Fibroblast of pulmonary artery (primary cell): ENCODE measurements at regions not wholly inside any gene's neighbourhood (a gene's known extent, or its start where the extent isn't known, plus 50 kb on each side); places are given as distances from the start of the nearest gene placed in this dataset.
A peak's percentile ranks its signal among the peaks of the same experiment; 100 is the strongest.

Source experiments
- DNase-seq: peaks from one replicate; pipeline ENCODE4 v3.0.0-alpha.2; 2010; ENCODE audit warnings: low read depth
- H3K4me3 ChIP-seq: replicated peaks from 2 replicates; pipeline ENCODE4 v1.5.1; 2011; ENCODE audit warnings: low read depth, mild to moderate bottlenecking, control low read depth, low read length, moderate library complexity
- CTCF ChIP-seq: IDR thresholded peaks from 2 replicates; pipeline ENCODE4 v1.5.1; 2011; ENCODE audit warnings: mild to moderate bottlenecking, control low read depth, low read length, inconsistent platforms; ENCODE audit errors: missing control alignments

DNA sequence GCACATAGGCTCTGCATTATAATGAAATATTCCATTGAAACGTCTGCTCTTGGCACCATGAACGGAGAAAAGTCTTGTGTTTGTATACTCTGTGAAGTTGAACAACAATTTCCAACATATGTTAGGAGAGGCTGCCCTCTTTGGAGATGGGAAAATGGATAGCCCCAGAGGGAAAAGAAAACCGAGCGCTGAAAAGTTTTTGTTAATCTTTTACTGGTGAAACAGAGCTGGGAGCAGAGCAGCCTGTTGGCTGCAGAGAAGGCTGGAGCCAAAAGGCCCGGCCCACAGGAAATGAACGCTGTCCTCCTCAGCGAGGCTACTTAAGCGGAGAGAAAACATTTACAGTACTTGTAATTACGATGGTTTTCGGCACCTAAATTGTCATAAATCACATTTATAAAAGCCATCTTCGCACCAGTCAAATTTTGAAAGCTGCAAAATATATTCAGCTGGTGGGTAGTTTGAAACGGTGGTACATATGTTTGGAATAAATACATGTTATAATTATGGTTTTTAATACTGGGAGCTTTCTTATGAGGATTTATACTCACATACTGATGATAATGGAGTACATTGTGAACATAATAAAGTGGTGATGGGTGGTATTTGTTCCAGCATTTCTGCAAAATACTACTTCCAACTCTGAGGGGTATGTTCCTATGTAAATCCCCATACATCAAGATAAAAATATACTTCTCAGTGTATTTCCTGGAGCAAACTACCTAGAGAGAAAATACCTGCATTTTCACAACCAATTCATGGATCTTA, 129.6 kb upstream of the CNTLN start:
- peak overlapping the region; percentile 33 for H3K4me3 ChIP-seq
- no peak for TF ChIP-seq CTCF
- DNase-seq, result peak; percentile 78

- TF ChIP-seq CTCF, result no peak
- peak; percentile 15 for DNase-seq
- no peak overlapping the region for H3K4me3 ChIP-seq
Measured at GRCh38 chr9:17004500-17004899, 130.3 kb upstream of the CNTLN start.

DNA sequence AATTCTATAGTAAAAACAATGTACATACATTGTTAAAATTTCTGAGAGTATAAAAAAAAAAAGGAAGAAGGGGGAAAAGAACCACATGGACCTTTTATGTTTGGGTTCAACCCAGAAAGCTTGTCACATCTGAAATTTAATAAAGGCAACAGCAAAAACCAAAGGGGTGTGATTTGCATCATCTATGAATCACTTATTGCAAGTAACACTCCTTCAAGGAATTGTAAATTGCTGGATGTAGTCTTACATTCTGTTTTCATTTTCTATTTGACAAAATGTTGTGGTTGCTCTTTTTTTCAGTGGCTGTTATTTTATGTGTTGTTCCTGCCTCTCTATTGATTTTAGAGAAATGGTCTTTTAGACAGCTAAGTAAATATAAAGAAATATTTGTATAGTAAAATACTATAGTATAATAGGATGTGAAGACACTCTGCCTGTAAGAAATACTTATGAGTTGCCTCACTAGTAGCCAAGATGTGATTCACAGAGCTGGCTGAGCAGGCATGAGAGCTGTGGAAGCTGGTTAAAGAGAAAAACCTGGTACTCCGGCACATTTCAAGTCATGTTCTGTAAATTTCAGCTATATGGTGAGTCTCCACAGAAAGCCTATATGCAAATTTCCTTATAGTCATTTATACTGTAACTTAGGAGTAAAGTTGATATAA, 131.1 kb upstream of the CNTLN start:
- DNase-seq, result peak; percentile 42
- TF ChIP-seq CTCF, result no peak
- no peak overlapping the region for H3K4me3 ChIP-seq

- TF ChIP-seq CTCF, result no peak
- no peak overlapping the region for H3K4me3 ChIP-seq
- DNase-seq, result no peak
Measured at GRCh38 chr9:16996901-16997491, 126.5 kb upstream of the BNC2 start.

DNA sequence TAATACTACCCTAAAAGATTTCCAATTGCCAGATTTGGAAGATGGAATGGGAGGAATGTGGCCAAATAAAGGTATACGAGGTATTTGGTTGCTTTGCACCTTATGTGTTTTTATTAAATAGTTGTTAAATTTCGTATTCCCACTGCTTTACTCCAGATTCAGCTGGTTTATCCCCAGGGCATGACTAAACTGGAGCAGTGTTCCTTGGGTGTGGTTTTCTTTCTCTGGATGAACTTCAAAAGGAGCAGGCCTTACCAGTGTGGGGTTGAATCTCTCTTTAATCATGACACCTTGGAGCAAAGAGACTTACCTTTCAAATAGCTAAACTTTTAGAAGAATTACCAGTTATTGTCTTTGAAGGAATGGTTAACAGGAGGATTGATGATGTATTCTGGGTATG, 121.7 kb upstream of the BNC2 start:
- no peak for TF ChIP-seq CTCF
- no peak overlapping the region for H3K4me3 ChIP-seq
- no peak for DNase-seq

DNA sequence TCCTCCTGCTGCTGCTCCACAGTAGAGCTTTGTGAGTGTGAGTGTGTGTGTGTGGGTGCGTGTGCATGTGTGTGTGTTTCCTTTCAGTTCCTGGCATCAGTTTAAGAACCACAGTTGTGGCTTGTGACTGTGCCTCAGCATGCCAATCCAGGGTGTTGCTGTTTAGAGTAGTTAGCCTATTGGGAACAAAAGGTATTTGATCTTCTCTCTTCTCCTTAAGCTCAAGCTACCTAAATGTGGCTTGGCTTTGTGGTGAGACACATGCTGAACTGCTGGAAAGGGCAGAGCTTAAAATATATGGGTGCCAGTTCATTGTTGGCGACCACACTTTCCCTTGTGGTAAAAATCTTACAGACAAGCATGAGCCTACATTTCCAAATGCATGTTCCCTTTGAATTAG, 116.6 kb upstream of the BNC2 start:
- peak; percentile 47 for DNase-seq
- no peak overlapping the region for H3K4me3 ChIP-seq
- TF ChIP-seq CTCF, result no peak
